Loucy (cell line): ENCODE measurements at regions not wholly inside any gene's neighbourhood (a gene's known extent, or its start where the extent isn't known, plus 50 kb on each side); places are given as distances from the start of the nearest gene placed in this dataset.

Experiments used
- CTCF ChIP-seq: fragments of 200-600 bp; sonication (generic); conservative IDR thresholded peaks from 2 replicates; pipeline ENCODE4 v1.5.1; 2014; ENCODE audit warnings: mild to moderate bottlenecking, antibody characterized with exemption, low read length
- EZH2phosphoT487 ChIP-seq: fragments of 200-600 bp; IDR thresholded peaks from 2 replicates; pipeline ENCODE4 v1.6.1; 2018; ENCODE audit warnings: antibody characterized with exemption, mild to moderate bottlenecking, moderate library complexity, borderline replicate concordance

DNA sequence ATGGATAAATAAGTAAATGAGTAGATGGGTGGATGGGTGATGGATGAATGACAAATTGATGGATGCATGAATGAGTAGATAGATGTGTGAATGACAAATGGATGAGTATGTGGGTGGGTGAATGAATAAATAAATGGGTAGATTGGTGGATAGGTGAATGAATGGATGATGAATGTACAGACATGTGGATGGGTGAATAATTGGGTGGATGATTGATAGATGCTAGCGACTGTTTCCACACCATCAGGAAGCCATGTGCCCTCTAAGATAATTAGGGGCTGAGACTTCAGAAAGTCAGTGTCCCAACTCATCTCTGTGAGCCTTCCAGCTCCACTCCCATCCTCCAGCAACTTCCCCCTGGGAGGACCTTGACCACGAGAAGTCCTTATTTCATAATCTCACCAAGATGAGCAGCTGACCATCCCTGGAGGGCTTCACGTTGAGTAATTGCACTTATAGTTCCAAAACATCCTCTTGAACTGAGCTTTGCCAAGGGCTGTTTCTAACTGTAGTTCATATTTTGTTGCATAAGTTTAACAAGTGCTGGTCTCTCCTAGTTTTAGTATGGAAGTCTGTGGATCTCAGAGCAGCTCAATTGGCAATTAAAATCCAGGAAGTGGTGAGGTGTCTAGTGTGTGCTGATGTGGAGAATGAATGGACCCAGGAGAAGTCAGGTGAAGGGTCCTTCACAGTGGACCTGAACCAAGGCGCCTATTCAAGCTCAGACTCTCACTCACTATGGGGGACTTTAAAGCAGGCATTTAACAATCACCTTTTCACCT is 295.7 kb downstream of the ADGRD1 start:
- TF ChIP-seq CTCF (no peak), EZH2phosphoT487 (no peak)
